HG03378 (cell line): ENCODE measurements at regions not wholly inside any gene's neighbourhood (a gene's known extent, or its start where the extent isn't known, plus 50 kb on each side); places are given as distances from the start of the nearest gene placed in this dataset.
"Not testable (repeated sequence)": the region's sequence is repeated elsewhere in the genome, so short reads cannot be mapped to it uniquely, and the experiment has no call there.

ENCODE experiments used
- ATAC-seq: cut with Tn5 transposase; IDR thresholded peaks from one replicate; pipeline ENCODE4 v1.9.1; 2021; ENCODE audit warnings: mild to moderate bottlenecking, moderate library complexity; ENCODE audit not compliant: unreplicated experiment

- no peak for ATAC-seq
Observed at GRCh38 chr2:59177748-59178147, 936.6 kb upstream of the FANCL start.

DNA sequence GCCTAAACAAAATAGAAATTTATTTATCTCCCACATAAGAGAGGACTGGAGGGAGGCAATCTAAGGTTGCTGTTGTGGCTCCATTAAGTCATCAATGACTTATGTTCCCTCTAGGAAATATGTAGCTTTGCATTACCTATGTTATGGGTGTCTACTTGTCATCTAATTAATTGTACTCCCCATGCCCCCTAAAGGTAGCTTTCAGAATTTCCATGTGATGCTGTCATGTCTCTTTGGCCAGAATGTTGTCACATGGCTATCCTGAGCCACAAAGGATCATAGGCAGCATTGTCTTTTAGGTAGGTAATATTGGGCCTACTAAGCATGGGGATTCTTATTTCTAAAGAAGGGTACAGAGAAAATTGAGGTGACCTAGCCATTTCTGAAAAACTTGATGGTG is 935.6 kb upstream of the FANCL start:
- no peak for ATAC-seq

DNA sequence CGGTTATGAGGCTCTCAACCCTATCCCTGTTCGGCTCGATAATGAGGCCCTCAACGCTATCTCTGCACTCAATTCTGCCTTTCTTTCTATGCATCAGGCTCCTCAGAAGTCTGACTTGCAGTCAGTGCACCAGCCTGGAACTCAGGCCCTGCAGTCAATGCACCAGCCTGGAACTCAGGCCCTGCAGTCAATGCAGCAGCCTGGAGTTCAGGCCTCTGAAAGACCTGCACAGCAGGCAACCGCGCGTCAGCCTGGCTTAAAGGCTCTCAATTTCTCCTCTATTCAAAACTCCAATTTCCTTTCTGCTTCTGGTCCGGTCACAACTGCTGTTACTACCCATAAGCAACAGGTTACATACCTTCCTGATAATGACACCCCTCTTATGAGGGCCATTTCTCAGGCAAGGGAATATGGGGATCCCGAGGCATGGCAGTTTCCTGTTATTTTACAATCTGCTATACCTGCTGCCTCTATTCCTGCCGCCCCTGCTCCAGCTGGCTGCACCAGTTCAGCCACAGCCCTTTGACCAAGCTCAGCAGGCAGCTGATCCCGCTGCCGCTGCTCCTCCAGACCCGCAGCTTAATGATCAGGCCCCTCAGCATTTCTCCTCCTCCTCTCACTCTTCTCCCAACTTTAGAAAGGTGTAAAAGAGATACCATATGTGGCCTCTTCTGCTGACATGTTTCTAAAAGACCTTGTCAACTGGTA is 933.6 kb upstream of the FANCL start:
- ATAC-seq: no peak

- no peak for ATAC-seq
Observed at GRCh38 chr2:59173325-59173724, 932.2 kb upstream of the FANCL start.

GRCh38 chr2:59171019-59171418 is 929.9 kb upstream of the FANCL start:
- peak; percentile 73 for ATAC-seq

DNA sequence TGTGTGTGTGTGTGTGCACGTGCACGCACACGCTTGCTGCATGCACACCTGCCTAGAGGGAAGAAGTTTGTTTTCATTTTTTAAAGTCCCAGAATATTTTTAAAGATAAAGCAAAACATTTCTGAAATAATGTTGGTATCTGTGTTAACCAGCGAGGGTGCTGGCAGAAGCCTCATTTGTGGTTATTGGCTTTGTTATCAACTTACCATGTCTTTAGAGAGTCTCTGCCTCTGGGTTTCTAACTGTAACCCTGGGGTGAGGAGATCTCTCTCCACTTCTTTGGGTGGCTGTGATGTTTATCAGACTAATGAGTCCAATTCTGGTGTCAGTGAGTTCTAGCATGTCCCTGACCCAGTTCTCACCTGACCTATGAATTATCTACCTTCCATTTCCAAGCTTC is 927.6 kb upstream of the FANCL start:
- no peak for ATAC-seq

- no peak for ATAC-seq
Observed at GRCh38 chr2:59167514-59167913, 926.4 kb upstream of the FANCL start.

- not testable (repeated sequence) for ATAC-seq
Observed at GRCh38 chr2:59157908-59158307, 916.8 kb upstream of the FANCL start.

DNA sequence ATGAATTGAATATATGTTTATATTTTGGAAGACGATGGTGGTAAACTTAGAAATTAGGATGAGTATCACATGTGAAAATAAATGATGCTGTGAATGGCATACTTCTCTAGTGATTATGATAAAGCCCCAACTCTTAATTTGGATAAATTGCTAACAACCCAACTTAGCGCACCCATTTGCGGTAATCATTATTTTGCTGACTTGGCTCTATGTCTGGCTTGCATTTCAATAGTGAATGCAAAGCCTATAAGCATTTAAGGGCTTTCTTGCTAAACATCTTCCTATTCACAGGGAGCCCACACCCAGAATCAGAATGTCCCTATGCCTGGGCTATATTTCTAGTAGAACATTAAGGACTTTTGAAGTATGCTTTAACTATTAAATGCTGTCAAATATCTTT is 910.7 kb upstream of the FANCL start:
- ATAC-seq: no peak

DNA sequence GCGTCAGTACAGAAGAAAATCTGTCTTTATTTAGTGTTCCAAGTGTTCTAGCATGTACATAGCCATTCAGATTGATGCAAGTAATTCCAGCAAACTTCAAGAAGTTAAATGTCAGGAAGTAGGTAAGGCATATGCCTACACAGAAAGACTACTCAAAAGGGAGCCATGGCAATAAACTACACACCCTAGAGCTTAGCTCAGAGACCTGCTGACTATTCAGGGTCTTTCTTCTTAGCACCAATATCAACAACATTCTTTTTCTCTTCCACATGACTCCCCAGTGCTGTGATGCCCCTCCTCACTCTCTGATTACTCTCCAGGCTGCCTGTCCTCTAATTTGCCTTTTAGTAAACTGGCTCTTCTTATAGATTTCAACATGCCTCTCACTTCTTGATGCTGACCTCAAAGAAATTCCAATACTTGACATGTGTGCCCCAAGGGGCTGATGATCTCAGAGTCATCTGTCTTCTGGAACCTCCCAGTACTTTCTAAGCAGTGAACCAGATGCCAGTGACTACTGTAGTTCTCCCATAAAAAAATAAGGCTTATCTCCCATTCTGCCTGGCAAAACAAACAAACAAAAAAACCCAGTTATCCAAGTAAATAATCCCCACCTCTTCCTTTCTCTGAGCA is 909.2 kb upstream of the FANCL start:
- no peak for ATAC-seq

DNA sequence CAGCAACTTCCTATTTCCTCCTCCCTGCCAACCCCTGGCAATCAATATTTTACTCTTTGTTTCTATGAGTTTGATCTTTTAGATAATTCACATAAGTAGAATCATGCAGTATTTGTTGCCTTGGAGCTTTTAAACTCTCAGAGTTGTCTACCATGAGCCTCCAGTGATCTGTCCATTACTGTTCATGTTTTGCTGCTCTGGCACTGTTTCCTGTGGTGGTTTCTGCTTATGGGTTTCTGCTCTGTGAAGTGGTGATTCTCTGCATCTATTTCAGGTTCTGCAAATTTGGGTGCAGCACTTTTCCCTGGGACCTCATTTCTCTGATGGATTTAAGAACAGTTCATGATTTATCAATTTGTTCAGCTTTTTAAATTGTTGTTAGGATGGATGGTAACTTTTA is 908.1 kb upstream of the FANCL start:
- no peak for ATAC-seq

DNA sequence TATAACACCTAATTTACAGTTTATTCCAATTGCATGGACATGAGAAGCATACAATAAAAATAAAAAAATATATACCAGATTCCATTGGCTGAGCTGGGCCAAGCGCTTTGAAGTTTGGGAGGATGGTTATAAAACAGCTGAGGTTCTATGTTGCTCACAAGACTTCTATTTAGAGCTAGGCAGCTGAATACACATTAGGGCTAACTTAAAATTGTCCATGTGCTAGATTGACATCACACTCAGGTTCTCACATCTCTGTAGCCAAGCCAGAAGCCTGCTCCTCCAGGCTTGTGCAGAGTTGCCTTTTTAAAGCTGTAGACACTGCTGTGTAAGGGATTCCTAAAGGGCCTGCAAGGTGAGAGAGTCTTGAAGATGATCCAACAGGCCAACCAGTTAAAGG is 871.1 kb upstream of the FANCL start:
- no peak for ATAC-seq

GRCh38 chr2:59096973-59097372 is 855.8 kb upstream of the FANCL start:
- no peak for ATAC-seq

GRCh38 chr2:59093571-59093970 is 852.4 kb upstream of the FANCL start:
- ATAC-seq: no peak

GRCh38 chr2:59084326-59084725 is 843.2 kb upstream of the FANCL start:
- ATAC-seq: no peak

GRCh38 chr2:59083075-59083828 is 842.1 kb upstream of the FANCL start:
- no peak for ATAC-seq

GRCh38 chr2:59082657-59083056 is 841.5 kb upstream of the FANCL start:
- ATAC-seq: no peak

GRCh38 chr2:59080451-59081181 is 839.5 kb upstream of the FANCL start:
- no peak for ATAC-seq

DNA sequence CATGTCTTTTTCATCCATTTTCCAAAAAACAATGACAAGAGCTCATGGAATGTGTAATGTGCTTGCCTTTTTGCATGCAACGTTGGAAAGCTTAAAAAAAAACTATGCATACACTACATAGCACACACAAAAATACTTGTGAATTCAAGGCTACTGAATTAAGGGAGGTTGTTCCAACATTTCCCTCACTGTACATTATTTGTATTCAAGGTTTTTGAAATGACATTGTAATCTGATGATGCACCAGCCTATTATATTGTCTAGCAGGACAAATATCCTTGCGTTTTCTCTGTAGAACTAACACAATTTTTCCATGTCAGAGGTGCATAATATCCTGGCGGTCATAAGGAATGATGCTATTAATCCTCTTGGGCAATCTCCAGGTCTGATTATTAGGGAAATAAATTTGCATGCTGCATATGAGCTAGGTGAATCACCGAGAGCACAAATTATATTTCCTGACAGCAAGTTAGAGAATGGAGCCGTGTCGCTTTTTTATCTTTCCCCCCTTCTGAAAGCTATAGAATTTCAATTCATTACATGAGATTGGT is 836.9 kb upstream of the FANCL start:
- no peak for ATAC-seq

DNA sequence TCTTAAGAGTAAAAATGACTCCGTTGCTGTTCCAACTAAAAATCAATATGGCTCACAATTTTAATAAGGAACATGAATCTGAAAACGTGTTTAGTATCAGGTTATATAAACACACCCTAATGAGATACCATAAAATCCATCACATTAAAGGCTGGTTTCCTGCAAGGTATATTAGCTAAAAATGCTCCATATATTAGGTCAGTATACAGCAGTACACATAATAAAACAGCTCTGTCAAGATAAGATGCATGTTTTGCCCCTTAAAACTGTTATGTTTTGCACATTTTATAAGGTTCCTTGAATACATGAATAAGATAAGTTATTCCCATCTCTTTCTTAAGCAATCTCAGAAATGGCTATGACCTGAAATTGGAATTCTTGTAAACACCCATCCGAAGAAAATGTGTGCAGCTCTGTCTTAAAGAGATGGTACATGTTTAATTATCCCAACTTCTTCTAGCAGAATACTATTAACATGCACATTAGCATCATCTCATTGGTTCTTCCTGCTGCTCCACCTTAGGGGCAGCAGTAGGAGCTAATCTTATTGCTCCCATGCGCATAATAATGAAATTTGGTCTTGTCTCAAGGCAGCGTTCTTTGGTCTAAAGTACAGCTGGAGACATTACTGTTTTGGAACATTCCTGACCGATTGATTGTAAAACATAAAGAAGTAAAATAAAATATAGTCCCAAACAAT is 836.1 kb upstream of the FANCL start:
- ATAC-seq: no peak
